Stimulated activated CD4-positive, alpha-beta T cell treated with anti-CD3 and anti-CD28 coated beads, Interleukin-1b, Interleukin-23, amount 100 ng/mL, for 4 hours (primary cell): ENCODE measurements at regions not wholly inside any gene's neighbourhood (a gene's known extent, or its start where the extent isn't known, plus 50 kb on each side); places are given as distances from the start of the nearest gene placed in this dataset.

Source experiments
- DNase-seq, 2 donors: peaks; one replicate each; pipeline ENCODE4 v3.0.0-alpha.2; 2020; ENCODE audit warnings: low read depth in 2 of 2

DNA sequence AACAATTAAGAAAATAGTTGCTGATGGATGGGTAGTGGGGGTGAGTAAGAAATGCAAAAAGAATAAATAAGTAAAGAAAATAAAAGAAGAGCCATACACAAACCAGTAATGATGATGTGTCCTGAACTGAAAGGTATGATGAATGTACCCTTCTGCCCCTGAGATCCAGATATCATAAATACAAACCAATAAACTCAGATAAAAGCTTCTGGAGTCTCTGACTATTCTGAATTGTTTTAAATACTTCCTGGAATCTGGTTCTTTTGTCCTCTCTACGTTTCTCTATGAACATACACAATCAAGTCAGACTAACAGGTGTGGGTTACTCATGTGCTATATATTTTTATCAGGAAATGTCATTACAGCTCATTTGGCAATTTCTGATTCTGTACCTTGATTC is 153.4 kb downstream of the PPP1R2C start:
- DNase-seq: no peak

DNA sequence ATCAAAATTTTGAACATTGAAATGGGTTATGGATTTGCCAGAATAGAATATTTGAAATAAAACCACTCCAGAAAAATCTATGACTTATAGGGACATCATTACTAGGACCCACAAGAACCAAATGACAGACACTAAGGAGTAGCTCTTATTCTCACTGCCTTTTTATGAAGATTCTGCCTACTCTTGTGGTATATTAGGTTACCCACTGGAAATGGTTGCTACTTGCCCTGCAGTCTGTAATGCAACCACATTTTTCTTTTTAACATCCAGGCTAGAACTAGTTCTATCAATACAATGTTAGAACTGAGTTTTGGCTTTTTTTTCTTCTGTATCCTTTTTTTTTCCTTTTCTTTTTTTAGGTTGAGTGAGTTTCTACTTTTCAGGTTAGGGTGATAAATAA is 158.9 kb downstream of the PPP1R2C start:
- DNase-seq: no peak

DNA sequence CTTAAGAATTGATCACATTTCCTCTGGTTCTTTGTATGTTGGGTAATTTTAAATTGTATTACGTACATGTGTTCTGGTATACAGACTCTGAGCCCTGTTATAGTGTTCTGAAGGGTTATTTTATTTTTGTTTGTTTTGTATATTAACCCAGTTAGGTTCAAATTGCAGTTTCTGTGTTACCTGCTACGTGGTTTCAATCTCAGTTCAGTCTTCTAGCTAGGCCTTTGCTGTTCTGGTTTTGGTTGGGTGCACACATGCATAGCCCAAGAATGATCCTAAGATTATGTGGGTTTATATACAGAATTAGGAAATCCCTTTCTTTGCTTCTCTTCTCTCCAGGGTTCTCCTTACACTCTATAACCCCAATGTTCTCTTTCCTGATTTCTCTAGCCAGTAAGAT is 161.0 kb downstream of the PPP1R2C start:
- DNase-seq: no peak

DNA sequence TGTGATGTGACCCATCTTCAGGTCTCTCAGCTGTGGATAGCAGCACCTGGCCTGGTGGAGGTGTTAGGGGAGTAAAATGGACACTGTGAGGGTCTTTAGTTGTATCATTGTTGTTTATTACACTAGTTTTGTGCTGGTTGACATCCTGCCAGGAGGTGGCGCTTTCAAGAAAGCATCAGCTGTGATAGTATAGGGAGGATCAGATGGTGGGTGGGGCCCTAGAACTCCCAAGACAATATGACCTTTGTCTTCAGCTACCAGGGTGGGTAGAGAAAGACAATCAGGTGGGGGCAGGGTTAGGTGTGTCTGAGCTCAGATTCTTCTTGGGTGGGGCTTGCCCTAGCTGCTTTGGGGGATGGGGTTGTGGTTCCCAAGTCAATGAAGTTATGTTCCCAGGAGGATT is 162.8 kb downstream of the PPP1R2C start:
- DNase-seq: no peak

DNA sequence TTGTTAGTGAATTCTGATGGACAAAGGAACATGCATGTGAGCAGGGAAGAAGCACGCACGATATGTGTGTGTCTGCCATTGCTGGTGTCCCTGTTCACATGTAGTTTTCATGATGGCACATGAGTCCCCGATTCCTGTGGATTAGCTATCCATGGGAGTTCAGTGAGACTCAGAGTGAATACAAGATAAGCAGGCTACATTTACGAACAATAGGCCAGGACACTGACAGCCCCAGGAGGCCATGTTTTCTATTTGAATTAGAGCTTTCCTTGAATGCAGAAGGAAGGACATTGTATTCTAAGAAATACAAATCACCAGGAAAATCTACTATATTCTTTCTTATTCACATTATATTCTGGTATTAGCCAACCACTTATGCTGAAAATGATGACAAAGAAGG is 171.4 kb downstream of the PPP1R2C start:
- no peak for DNase-seq

DNA sequence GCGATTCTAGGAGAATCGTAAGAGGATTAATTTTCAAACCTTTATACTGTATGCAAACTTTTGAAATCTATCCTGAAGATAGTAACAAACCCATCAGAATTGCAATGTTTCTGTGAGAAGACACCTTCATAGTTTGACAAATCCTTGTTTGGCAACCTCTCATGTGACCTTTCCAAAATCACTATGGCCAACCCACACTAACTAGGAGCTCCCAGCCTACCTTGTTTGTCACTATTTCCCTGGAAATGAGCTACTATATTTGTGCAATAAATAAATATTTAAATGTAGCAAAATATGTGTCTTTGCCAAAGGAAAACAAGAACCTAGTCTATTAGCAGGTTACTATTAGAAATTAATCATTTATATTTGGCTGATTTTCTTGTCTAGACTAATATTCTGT is 173.7 kb downstream of the PPP1R2C start:
- no peak for DNase-seq

DNA sequence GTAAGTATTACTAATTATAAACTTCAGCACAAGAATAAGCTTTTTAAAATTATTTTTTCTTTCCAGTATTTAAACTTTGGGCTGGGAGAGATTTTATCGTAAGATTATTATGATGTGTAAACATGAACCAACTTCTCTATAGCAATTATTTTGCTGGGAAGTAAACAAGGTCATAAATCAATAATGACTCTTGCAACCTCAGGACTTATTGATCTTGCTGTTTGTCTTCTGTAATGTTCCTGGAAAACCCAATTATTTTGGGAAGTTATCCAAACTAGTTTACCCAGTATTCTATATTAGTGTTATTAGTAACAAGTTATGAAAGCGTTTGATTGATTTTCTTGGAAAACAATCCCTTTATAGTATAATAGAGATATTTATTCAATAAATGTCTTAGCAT is 174.9 kb downstream of the PPP1R2C start:
- no peak for DNase-seq

DNA sequence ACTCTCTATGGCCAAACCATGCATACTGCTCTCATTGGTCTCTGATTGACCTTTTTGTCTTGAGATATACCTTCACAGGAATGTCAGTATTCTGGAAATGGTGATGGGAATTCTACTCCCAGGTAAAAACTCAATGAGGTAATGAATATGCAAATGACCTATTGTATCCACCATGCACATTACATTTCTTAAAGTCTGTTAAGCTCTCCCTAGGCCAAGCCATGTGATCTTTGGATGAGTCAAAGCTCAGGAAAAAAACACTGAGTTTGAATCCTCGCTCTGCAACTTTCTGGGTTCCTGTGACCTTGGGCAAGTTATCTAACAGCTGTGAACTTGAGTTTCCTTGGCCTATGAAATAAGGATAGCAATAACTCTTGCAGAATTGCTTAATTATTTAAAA is 175.4 kb downstream of the PPP1R2C start:
- no peak for DNase-seq

DNA sequence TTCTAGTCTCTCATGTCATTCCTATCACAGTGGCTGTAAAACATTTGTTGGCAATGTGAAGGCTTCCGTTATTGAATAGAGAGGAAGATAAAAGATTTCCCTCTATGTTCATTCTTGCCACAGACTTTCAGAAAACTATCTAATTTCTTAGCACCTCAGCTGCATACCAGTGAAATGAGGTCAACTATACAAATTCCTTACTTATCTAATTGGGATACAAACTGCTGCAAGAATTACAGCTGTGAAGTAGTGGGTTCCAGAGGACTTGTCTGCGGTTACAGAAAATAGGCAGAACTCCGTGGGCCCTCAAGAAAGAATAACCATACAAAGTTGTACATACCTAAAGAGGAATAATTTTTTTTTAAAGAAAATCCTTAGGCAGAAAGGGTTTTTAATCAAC is 175.8 kb downstream of the PPP1R2C start:
- DNase-seq: no peak

DNA sequence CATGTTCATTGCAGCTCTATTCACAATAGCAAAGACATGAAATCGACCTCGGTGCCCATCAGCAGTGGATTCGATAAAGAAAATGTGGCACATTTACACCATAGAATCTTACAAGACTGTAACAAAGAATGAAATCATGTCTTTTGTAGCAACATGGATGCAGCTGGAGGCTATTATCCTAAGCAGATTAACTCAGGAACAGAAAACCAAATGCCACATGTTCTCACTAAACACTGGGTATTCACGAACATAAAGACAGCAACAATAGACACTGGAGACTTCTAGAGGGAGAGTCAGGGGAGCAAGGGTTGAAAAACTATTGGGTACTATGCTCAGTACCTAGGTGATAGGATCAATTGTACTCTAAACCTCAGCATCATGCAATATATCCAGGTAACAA is 180.5 kb downstream of the PPP1R2C start:
- no peak for DNase-seq

DNA sequence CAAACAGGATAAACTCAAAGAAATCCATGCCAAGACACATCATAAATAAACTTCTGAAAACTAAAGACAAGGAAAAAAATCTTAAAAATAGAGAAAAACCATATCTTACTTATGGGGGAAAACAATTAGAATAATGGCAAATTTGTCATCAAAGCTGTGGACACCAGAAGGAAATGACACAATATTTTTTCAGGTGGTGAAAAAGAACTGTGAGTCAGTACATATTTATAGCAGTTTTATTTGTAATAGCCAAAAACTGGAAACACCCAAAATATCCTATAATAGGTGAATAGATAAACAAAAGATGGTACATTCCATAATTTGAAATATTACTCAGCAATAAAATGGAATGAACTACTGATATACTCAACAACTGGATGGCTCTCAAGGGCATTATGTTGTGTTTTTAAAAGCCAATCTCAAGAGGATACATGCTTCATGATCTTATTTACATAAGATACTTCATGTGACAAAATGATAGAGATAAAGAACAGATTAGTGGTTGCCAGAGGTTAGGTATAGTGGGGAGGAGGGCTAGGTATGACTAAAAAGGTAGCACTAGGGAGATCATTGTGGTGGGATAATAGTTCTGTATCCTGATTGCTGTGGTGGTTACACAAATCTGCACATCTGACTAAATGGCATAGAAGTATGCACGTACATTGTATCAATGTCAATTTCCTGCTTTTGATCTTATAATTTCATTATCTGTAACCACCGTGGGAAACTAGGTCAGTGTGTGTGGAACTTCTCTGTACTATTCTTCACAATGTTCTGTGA is 191.9 kb downstream of the PPP1R2C start:
- no peak for DNase-seq

DNA sequence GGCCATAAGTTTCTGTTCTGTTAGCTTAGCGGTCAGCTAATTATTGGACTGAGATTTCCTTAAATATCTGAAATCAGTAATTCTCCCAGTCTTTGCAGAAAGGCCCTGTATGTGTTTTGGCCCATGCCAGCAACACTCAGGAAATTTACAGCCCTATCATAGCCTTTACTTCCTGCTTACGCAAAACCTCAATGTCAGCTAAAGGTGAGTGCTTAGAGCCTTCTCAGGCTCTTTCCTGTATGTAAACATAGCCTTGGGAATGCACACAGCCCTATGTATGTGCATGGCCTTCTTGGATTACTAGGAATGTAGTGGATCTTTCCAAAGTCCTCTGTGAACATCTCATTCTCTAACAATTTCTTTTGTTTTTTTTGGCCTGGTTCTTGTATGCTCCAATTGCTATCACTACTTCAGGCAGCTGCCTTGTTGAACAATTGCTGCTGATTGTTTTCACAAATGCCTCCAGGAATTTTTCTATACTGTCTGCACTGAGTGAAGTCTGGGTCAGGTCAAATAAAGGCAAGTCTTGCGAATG is 200.0 kb downstream of the PPP1R2C start:
- DNase-seq: no peak

DNA sequence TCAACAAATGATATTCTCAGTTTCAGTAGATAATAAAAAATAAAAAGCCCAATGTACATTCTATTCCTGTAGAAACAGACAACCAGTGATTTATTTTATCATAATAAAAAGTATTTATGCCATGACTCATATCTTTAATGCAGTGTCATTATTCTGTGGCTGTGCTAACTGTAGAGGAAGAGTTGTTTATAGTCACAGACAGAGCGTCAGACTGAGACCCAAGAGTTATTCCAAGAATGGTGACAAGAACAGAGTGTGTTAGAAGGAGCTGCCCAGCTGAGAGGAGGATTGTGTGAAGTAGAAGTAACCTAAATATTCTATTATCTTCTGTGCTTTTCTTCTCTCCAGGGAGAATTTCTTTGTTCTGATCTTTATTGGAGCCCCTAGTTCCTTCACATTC is 210.7 kb downstream of the PPP1R2C start:
- no peak for DNase-seq

DNA sequence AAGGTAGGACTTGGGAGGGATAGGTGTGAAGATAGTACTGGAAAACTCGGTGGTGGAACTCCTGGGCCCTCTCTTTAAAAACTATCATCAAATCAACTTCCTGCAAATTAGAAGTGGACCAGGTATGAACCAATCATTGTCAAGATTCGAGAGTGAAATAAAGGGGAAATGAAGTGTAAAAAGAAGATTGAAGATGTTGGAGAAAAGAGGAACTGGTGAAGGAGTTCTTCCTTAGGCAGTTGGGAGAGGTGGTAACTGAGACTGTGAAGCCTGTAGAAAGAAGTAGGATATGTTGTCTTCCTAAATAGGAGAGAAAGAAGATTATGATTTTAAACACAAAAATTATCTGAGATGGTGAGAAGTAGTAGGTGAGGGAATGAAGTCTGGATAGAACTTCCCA is 212.2 kb downstream of the PPP1R2C start:
- no peak for DNase-seq

DNA sequence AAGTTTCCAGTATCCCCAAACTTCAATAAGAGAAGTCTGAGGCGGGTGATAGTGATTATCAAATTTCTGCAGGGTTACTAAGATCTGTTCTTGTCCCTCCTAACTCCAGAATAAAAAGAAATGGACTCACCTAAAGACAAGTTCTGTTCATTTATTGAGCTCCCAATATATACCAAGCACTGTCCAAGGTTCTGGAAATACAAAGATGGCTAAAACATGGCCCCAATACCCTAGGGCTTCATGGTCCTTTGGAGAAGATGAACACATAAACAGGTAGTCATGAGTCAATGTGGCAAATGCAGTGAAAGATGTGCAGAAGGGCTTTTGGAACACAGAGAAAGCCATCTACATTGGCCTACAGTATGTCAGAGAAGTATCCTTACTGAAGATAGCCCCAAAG is 231.2 kb downstream of the PPP1R2C start:
- DNase-seq: no peak

DNA sequence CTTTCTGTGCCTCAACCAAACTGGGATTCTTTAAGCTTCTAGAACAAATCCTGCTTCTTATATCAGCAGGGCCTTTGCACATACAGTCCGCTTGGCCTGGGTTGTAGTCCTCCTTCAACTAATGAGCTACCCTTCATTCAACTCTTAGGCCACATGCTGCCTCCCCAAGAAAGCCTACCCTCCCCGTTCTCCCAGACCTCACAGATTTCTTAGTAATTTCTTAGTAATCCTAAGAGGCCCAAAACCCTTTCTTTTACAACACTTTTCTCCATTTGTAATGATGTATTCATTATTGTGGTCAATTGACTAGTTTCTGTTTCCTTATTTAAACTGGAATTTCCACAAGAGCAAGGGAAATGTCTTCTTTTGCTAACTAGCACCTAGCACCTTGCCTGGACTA is 233.1 kb downstream of the PPP1R2C start:
- DNase-seq: no peak

DNA sequence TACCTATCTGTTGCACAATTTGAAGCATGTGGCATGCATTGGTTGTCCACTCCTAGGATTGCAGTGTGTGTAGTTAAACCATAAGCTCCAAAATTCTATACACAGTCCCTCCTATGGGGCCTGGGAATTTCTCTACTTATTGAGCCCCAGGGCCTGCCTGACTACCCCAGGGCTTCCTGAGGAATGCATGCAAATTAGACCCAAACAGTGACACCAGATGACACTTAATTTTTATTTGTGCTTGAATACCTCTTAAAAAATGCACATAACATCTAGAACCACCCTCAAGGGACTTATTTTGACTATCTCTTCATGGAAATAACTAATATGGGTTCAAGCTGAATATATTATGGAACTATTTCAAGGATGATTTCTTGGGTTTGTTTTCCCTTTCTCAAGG is 236.4 kb downstream of the PPP1R2C start:
- DNase-seq: no peak

DNA sequence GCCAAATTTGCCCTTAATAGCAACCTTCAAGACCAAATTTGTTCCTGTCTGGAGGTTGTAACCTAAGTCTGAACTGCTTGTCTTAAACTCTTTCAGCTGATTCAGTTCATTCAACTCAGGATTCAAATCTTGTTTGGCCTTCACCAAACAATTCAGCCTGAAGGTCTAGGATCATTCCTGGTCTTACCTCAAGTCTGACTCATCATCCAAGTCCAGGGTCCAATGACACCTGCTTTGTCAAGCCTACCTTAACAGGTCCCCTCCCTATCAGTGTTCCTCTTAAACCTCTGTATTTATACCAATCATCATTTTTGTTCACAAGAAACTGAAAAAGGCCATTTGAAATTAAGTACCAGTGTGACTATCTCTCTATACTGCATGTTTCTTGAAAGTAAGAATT is 237.8 kb downstream of the PPP1R2C start:
- no peak for DNase-seq

DNA sequence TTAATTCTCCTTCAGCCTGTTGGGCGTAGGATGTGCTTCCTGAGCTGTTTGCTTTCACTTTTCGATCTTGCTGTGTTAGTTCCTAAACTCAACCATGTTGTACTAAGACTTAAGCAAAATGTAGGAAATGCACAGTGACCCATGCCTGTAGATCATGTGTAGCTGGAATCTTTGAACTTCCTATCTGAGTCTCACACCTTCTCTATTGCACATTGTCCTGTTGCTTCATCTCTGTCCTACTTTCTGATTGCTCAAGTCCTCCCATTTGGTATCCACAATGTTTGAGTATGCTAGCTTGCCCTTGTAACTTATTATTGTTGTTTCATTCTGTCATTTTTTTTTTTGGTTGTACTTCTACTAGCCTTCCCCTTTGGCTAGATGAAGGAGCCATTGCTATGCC is 239.6 kb downstream of the PPP1R2C start:
- no peak for DNase-seq

DNA sequence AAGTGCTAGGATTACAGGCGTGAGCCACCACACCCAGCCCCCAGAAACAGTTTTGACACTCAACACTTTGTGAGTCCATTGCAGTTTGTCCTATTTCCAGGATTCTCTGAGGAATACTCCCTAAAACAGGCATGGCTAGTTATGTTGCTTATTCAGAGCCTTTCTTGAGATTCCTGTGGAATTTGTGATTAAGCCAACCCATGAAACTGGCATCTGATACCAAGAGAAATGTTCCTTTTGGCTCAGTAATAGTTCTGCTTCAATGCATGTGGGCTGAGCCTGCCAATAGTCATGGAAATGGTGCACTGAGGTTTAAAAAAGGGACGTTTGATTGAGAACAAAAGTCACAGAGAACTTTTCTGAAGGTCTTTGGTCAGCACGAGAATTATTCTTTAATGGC is 241.7 kb downstream of the PPP1R2C start:
- DNase-seq: no peak

DNA sequence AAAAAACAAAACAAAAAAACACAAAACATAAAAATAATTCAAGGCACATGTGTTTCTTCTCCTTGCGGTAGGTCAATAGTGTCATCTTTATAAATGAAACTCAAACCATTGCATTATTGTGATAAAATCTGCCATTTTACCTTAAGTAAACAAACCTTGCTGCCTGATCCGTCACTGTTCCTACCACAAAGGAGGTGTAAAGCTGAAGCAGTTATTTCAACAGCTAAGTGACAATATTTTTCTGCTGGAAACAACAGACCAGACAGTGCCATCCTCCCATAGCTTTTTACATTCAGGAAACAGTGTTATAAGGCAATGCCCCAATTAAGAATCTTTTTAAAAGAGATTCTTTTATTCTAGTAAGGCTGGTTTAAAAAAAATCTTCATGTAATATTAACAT is 242.7 kb downstream of the PPP1R2C start:
- no peak for DNase-seq

DNA sequence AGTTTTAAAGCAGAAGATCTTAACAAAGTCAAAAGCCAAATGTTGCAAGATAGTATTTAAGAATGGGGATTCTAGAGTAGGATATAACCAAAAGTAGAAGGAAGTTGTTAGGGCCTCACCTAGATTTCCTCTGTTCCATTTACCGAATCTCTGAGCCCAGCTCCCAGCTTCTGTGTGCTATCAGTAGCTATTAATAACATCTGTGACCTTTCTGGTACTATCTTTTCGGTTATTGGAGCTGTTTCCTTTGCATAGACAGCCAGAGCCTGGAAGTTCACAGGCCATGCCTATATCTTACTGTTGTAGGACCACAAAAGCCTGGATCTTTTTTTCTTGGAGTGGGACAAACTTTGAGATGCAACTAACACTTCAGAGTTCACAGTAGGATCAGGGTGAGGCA is 244.2 kb downstream of the PPP1R2C start:
- DNase-seq: no peak

DNA sequence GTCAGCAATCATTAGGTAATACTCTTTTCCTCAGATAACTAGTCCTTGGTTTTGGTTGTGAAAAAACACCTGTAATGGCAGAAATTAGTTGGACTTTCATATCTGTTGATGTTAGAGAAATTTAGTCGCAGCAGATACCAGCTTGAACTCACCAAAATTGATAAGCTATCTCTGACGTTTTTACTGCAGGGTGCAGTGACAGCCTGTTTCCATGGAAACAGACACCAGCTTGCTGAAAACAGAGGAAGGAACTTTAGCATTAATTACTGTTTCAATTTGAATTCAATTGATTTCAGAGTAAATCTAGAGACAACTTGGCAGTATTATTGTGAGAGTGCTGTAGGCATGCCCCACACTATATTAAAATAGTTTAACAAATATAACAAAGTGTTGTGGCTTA is 246.5 kb downstream of the PPP1R2C start:
- no peak for DNase-seq

DNA sequence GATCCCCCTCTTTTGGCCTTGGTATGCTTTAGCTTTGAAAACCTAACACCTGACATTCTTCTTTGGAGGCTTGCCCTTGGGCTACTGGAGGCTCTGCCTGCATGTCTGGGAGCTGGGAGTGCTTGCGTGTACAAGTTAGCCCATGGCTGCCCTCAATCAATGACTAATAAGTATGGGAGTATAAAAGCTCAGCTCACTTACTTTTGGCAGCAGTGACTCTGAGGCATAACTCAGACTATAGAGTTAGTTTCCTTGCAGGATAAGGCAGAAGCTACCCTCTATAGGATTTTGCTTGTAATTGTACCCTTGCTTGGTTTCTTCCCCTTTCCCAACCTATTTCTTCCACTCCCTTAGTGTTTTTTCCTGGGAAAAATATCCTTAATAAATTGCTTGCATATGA is 247.9 kb downstream of the PPP1R2C start:
- no peak for DNase-seq
